ENCODE measurements at regions not wholly inside any gene's neighbourhood (a gene's known extent, or its start where the extent isn't known, plus 50 kb on each side); places are given as distances from the start of the nearest gene placed in this dataset.

GRCh38 chr2:106572541-106573450, 85.6 kb downstream of the CD8B2 start:
- DNase-seq, result no peak

- no peak for DNase-seq
Observed at GRCh38 chr2:106573773-106574172, 86.6 kb downstream of the CD8B2 start.

- no peak for DNase-seq
Observed at GRCh38 chr2:106575955-106576354, 88.8 kb downstream of the CD8B2 start.

- no peak for DNase-seq
Observed at GRCh38 chr2:106577255-106577651, 90.1 kb downstream of the CD8B2 start.

- DNase-seq, result no peak
Observed at GRCh38 chr2:106579750-106580197, 92.6 kb downstream of the CD8B2 start.

- no peak for DNase-seq
Observed at GRCh38 chr2:106580241-106580640, 93.1 kb downstream of the CD8B2 start.

GRCh38 chr2:106581328-106581727, 94.2 kb downstream of the CD8B2 start:
- DNase-seq, result no peak

- DNase-seq, result no peak
Observed at GRCh38 chr2:106581755-106582147, 94.6 kb downstream of the CD8B2 start.

- peak; percentile 19 for DNase-seq
Observed at GRCh38 chr2:106582148-106583143, 95.3 kb downstream of the CD8B2 start.

GRCh38 chr2:106584304-106584954, 97.3 kb downstream of the CD8B2 start:
- DNase-seq, result no peak

GRCh38 chr2:106596844-106597243, 109.7 kb downstream of the CD8B2 start:
- no peak for DNase-seq

- no peak for DNase-seq
Observed at GRCh38 chr2:106599540-106599939, 112.4 kb downstream of the CD8B2 start.

GRCh38 chr2:106602042-106602441, 114.9 kb downstream of the CD8B2 start:
- DNase-seq, result no peak

- DNase-seq, result no peak
Observed at GRCh38 chr2:106606652-106607051, 119.5 kb downstream of the CD8B2 start.

- no peak for DNase-seq
Observed at GRCh38 chr2:106607371-106607770, 120.2 kb downstream of the CD8B2 start.

GRCh38 chr2:106609780-106610179, 122.6 kb downstream of the CD8B2 start:
- no peak for DNase-seq

- no peak for DNase-seq
Observed at GRCh38 chr2:106614511-106615291, 127.5 kb downstream of the CD8B2 start.

- no peak for DNase-seq
Observed at GRCh38 chr2:106618614-106619013, 131.4 kb downstream of the CD8B2 start.

- DNase-seq, result no peak
Observed at GRCh38 chr2:106623456-106623855, 136.3 kb downstream of the CD8B2 start.

GRCh38 chr2:106624787-106625380, 137.7 kb downstream of the CD8B2 start:
- DNase-seq, result no peak

- no peak for DNase-seq
Observed at GRCh38 chr2:106628377-106628776, 141.2 kb downstream of the CD8B2 start.

- DNase-seq, result no peak
Observed at GRCh38 chr2:106629981-106630380, 142.8 kb downstream of the CD8B2 start.

Data from GDM1 (cell line).